HG02798 (cell line): ENCODE measurements at regions not wholly inside any gene's neighbourhood (a gene's known extent, or its start where the extent isn't known, plus 50 kb on each side); places are given as distances from the start of the nearest gene placed in this dataset.
"Not testable (repeated sequence)": the region's sequence is repeated elsewhere in the genome, so short reads cannot be mapped to it uniquely, and the experiment has no call there.

Experiments
- ATAC-seq: cut with Tn5 transposase; IDR thresholded peaks from one replicate; pipeline ENCODE4 v1.9.1; 2021; ENCODE audit warnings: mild to moderate bottlenecking; ENCODE audit not compliant: unreplicated experiment, poor library complexity

DNA sequence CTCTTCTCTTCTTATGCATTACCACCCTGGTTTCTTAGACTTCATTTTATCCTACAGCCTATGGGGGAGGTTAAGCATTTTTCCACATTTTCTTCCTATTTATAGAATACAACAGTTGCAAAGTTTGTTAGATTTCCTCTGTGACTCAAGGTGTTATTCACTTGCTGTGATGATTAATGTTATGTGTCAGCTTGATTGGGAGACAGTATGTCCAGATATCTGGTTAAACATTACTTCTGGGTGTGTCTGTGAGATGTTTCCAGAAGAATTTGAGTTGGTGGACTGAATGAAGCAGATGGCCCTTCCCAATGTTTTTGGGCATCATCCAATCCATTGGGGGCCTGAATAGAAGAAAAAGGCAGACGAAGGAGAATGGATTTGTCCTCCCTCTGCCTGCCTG, 131.3 kb downstream of the C6orf118 start:
- no peak for ATAC-seq

DNA sequence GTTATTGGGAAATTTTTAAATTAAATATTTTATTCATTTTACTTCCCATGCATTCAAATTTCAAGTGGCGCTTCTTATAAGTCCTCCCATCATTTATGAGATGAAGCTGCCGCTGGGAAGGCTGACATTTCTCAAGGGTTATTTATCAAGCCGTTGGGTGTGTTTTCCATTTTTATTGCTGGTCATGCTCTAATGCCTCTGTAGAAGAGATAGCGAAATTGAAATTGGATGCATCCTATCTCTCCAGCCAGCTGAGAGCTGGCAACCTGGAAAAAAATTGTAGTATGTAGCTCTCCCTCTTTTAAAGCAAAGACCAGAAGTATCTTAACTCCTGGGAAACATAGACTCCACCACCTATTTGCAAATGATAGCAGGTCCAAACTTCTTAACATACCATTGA, 135.9 kb downstream of the C6orf118 start:
- no peak for ATAC-seq

DNA sequence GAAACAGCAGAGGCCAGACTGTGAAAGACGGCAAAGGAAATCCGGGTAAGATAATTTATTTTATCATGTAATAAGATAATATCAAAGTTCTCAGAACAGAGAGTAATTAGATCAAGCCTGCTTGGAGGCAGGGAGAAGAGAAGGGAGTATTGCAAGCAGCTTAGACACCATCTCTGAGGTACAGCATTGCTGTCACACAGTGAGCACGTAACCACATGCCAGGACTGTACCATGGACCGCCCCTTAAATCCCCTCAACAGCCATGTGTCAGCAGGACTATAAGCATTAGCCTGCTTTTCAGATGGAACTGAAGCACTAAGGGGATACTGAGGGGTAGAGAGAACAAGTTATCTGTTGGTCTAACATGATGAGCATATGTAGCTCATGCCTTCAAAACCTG, 141.5 kb downstream of the C6orf118 start:
- ATAC-seq = no peak

DNA sequence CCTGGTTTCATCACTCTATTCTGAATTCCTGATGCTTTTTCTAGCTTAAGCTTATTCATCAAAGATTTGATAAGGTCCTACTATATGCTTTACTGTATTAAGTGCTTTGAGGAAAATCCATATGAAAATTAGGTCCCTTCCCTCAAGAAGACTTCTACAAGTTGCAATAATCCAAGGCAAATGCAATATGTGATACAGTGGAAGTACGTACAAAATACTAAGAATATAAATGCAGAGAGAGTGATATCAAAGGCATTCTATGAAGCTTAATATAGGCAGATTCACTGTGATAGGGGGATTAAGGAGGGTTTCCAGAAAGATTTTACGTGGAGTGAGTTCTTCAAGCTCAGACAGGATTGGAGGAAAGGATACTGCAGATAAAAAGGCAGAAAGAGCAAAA, 142.1 kb downstream of the C6orf118 start:
- no peak for ATAC-seq

DNA sequence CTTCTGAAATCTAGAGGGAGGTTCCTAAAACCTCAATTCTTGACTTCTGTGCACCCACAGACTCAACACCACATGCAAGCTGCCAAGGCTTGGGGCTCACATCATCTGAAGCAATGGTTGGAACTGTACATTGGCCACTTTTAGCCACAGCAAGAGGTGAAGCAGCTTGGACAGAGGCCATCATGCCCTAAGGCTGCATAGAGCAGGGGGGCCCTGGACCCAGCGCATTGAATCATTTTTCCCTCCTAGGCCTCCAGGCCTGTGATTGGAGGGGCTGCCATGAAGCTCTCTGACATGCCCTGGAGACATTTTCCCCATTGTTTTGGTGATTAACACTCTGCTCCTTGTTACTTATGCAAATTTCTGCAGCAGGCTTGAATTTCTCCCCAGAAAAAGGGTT, 145.9 kb downstream of the C6orf118 start:
- ATAC-seq = no peak

DNA sequence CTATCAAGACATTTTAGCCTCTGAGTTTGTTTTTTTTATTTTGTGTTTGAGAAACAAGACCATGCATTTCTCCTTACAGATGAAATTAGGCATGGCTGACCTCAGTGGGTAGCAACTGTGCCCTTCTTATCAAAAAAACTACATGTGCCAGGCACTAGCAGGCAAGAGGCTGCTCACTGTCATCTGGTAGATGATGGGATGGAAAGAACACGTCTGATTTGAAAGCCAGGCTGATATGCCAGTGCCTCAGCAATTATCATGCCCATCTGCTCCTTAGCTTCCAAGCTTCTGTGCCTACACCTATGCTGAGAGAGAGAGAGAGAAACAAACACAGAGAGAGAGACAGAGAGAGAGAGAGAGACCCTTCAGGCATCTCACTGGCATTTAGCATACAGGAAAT, 149.9 kb downstream of the C6orf118 start:
- ATAC-seq = no peak

DNA sequence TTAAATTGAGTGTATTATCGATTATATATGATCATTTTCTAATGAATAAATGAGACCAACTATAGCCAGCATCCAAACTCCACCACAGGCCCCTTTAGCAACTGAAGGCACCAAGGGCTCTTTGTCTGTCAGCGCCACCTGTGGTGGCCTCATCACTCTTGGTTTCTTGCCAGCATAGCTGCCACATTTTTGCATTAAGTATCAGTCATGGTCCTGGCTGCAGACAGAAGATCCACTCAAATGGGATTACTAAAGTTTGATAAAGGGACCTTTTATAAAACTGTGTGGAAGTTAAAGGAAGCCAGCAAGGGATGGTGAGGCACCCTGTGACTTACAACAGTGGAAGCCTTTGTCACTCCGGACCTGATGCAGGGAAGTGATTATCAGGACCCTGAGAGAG, 162.9 kb downstream of the C6orf118 start:
- ATAC-seq = no peak

DNA sequence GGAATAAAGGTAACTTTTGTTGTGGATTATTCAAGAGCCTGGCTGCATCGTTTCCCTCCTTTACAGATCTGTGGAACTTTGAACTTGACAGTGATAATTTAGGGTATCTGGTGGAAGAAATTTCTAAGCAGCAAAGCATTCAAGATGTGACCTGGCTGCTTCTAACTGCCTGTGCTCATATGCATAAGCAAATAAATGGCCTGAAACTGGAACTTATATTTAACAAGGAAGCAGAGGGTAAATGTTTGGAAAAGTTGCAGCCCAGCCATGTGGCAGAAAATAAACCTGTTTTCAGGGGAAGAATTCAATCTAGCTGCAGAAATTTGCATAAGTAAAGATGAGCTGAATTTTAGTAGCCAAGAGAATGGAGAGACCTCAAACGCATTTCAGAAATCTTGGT, 173.5 kb downstream of the C6orf118 start:
- no peak for ATAC-seq

DNA sequence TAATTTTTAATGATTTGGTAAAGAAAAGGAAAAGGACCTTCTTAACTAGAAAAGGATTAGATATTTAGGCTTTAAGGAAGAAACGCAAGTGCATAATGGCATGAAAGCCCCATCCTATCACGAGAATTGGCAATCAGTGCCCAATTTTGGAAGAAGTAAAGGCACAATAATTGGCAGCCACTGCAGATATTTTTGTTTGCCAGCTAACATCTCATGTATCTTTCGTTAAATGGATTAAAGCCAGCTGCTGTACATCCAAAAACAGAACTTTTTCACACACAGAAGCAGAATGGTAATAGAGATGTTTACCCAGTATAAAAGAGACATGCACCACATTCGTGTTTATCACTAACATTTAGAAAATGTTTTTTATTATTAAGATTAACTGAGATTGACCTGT, 180.3 kb downstream of the C6orf118 start:
- ATAC-seq = no peak

DNA sequence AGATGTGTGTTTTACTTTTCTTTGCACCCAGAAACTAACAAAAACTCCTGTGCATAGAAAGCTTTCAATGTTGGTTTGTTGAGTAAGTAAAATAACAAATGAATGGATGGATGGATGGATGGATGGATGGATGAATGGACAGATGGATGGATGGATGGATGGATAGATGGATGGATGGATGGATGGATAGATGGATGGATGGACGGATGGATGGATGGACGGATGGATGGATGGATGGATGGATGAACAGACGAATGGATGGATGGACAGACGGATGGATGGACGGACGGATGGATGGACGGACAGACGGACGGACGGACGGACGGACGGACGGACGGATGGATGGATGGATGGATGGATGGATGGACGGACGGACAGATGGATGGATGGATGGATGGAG, 181.7 kb downstream of the C6orf118 start:
- ATAC-seq = not testable (repeated sequence)

DNA sequence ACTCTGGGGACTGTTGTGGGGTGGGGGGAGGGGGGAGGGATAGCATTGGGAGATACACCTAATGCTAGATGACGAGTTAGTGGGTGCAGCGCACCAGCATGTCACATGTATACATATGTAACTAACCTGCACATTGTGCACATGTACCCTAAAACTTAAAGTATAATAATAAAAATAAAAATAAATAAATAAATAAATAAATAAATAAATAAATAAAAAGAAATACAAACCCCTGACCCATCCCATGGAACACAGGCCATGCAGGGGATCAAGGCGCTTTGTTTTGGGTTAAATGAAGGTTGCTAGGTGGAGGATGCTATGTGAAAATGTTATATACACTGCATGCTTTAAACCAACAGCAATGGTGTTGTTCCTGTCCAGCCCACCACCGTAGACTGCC, 184.7 kb downstream of the C6orf118 start:
- ATAC-seq = not testable (repeated sequence)

DNA sequence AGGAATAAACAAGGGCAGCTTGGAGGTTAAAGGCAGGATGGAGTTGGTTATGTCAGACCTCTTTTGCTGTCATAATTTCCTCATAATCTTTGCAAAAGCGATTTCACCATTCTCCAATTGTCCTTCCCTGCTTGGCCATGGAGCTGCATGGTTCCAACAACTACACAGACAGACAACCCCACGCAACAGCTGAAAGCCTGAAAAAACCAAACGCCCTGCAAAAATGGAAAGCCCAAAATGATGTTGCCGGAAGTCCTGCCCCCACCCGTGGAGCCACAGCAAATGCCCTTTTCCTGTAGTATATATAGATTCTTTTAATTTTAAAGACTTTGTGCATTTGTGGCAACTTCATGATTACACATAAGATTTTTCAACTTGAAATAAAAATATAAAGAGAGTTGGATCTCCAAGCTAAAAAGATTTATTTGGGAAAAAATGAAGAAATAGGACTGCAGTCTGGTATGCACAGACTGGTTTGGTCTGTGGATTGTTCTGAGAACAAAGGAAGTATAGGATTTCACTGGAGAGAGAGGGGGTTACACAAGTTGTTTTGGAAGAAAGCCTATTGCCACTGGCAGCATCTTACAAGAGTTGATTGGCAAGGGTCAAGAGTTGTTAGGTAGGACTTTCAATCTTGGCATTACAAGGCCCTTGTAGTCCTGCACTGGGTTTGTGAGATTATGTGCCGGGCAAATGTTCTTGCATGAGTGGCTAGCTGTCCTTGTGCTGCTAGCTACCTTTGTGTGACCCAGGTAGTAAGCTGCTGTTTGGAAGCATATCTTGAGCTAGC, 190.0 kb downstream of the C6orf118 start:
- no peak for ATAC-seq

DNA sequence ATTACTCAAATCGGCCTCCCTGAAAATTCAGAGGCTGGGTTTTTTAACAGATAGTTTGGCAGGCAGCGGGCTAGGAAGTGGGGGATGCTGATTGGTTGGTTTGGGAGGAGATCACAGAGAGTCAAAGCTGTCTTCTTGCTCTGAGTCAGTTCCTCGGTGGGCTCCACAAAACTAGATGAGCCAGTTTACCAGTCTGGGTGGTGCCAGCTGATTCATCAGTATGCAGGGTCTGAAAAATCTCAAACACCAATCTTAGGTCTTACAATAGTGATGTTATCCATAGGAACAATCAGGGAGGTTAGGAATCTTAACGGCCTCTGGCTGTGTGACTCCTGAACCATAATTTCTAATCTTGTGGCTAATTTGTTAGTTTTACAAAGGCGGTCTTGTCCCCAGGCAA, 190.7 kb downstream of the C6orf118 start:
- no peak for ATAC-seq

DNA sequence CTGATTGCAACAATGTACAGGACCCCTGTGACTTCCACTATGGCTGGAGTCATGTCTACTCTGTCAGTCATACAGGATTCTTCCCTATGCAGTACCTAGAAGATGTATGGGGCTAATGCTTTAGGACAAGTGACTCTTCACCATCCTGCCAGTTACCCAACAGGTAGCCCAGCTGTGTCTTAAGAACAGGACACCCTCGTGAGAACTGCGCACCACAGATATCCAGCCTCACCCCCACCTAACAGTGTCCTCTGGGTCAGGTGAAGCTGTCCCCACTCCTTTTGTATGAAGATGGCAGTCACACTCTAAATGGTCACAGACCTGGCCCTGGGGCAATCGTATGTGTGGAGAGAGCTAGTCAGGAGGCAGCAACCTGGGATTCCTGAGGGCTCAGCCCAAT, 191.6 kb downstream of the C6orf118 start:
- ATAC-seq = no peak

DNA sequence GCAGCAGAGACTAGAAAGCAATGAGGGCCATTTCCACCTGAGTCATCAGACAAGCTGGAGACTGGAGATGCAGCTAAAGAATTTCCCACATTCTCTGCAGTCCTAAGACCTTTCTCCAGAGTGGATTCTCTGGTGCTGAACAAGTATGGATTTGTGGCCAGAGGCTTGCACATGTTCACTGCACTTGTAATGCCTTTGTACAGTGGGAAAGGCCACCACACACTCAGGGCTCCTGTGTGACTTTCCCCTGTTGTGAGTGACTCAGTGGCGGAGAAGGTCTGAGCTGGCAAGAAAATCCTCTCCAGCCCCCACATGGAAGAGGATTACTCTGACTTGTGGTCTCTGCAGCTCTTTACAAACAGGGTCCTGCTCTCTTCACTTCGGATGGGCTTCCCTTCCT, 192.3 kb downstream of the C6orf118 start:
- ATAC-seq = no peak

DNA sequence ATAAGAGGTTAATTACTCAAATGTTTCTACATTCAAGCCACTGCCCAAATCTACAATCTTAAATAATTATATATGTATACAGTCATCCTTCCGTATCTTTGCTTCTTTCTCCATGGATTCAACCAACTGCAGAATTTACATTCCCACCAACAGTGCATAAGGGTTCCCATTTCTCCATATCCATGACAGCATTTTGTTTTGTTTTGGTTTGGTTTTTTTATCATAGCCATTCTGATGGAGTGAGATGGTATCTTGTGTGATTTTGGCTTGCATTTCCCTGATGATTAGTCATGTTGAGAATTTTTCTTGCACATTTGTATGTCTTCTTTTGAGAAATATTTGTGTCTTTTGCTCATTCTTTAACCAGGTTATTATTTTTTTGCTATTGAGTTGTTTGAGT, 198.5 kb downstream of the C6orf118 start:
- ATAC-seq = no peak

DNA sequence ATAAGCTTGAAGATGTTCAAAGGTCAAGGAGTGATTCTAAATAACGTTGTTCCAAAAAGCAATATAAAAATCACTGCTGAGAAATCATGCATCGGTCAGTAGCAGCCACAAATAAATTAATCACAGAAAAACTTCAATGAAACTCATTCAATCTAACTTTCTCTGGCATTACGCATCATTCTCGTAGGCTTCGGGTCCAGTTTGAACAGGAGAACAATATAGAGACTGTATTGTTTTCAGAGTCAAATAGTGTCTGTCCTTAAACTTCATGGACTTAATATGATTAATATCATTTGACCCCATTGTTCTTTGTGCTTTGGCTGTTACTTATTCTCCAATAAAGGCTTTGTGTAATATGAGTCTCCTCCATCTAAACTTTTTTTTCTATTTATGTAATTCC, 200.4 kb downstream of the C6orf118 start:
- ATAC-seq = no peak

DNA sequence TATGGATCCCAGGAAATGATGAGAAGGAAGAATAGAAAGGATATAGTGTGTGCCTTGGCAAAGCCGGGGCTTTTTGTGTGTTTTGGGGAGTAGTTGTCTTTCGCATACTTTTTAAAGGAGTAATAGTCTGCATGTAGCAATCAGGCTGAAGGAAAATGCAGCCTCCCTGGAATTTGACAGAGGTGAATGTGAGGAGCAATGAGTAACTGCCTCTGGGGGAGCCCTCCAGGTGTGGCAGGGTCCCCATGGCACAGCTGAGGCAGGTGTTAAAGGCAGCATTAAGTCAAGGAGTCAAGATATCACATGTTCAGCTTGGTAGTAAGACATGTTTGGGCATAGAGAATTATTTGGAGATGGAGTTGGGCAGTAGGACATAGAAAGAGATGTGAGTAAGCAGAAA, 203.1 kb downstream of the C6orf118 start:
- ATAC-seq = no peak

DNA sequence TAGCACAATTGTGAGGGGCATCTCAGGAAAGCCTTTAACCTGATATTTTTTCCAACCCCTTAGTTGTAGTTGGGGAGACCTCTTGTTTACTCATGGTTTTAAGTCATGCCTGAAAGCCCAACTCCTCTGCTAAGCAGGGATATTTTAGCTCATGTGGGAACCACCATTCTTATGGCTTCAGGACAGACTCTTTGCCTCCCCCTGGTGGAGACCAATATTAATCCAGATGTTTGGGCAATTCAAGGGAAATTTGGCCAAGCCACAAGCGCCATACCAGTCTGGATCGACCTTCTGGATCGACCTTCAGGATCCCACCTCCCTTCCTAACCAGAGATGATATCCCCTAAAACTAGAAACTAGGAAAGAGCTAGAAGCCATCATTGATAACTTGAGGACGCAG, 211.2 kb downstream of the C6orf118 start:
- ATAC-seq = no peak

DNA sequence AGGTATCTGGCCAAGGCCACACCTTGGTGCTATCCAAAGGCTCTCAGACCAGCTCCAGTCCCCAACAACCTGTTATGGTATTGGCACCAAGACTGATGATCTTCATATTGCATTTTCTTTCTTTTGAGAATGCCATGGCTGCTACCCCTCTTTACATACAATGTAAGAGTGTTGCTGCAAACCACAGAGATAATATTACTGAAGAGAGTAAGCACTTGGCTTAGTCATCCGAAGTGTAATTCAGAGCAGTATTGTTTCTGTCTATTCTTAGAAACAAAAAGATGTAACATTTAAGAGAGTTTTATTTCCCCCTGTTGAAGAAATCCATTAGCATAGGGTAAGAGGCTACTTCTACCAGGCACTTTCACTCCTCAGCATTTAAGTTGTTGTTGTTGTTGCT, 212.5 kb downstream of the C6orf118 start:
- no peak for ATAC-seq

DNA sequence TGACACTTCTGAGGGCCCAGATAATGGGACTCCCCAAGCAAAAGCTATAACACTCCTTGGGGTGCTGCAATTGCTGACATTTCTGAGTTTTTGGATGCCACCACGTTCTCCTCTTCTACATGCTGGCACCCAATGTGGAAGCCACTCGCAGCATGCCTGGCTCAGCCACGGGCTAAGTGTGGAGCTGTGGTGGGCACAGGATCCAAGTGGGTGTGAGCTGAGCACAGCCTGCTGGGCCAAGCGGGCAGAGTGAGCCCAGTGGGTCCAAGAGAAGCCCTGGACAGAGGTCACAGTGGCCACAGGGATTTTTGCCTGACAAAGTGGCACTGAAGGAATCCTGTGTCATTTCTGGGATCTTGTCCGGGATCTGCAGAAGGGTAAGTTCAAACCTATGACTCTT, 213.2 kb downstream of the C6orf118 start:
- no peak for ATAC-seq

DNA sequence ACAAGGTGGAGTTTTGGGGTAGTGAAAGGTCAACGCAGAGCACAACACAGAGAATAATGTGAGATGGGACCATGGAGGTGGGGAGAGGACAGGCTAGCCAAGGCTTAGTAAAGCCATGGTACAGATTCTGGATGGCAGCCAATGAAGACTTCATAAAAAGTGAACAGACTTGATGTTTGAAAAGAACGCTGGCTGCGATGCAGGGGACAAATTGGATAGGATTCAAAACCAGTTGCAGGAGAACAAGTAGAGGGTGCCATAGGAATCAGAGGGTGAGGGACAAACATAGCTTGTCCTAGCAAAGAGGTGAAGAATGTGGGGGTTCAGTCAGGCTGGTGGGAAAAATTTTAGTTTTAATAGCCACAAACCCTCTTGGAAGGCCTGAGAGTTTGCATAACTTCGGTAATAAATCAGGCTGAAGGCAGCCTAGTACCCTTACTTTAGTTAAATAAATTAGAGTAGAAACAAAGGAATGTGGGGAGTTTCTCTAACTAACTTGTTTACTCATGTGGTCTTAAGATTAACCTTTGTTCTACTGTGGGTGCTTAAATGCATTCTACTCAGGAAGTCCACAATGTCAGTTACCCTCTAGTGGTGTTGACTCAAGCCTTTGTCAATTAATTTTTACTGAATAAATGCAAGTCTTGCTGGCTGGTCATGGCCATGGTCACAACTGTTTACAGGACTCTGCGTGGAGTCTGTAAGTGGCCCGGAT, 216.4 kb downstream of the C6orf118 start:
- no peak for ATAC-seq
